Mucosa of rectum (tissue), 2 donors: ENCODE measurements at regions not wholly inside any gene's neighbourhood (a gene's known extent, or its start where the extent isn't known, plus 50 kb on each side); places are given as distances from the start of the nearest gene placed in this dataset.

Experiments
- H3K27ac ChIP-seq, 2 donors: one replicate each; pipeline ENCODE4 v1.7.0; 2013; ENCODE audit warnings: inconsistent platforms in 2 of 2, low read depth in 2 of 2, low read length in 2 of 2
- H3K27me3 ChIP-seq, 2 donors: one replicate each; pipeline ENCODE4 v1.7.0; 2013; ENCODE audit warnings: low read length in 2 of 2; ENCODE audit not compliant: control insufficient read depth in 2 of 2, insufficient read depth in 2 of 2
- H3K36me3 ChIP-seq, 2 donors: one replicate each; pipeline ENCODE4 v1.7.0; 2013; ENCODE audit warnings: low read length in 2 of 2; ENCODE audit not compliant: control insufficient read depth in 2 of 2, insufficient read depth in 2 of 2
- H3K4me1 ChIP-seq, 2 donors: one replicate each; pipeline ENCODE4 v1.7.0; 2013; ENCODE audit warnings: low read length in 2 of 2, mild to moderate bottlenecking in 1 of 2; ENCODE audit not compliant: control insufficient read depth in 2 of 2, insufficient read depth in 2 of 2
- H3K4me3 ChIP-seq, 2 donors: one replicate each; pipeline ENCODE4 v1.7.0; 2013; ENCODE audit warnings: low read length in 2 of 2
- H3K9ac ChIP-seq, 2 donors: one replicate each; pipeline ENCODE4 v1.7.0; 2013; ENCODE audit warnings: low read length in 2 of 2, low read depth in 1 of 2, mild to moderate bottlenecking in 1 of 2
- H3K9me3 ChIP-seq, 2 donors: one replicate each; pipeline ENCODE4 v1.7.0; 2013; ENCODE audit warnings: low read length in 2 of 2; ENCODE audit not compliant: control insufficient read depth in 2 of 2
- donor health status: healthy.
- donor health status: Normal muscosa, but diverticular disease.

- H3K4me1 ChIP-seq: no peaks in the 10 kb centered on the region
- H3K36me3 ChIP-seq: no peaks in the 10 kb centered on the region
- no peaks in the 10 kb centered on the region for H3K27me3 ChIP-seq
- H3K27ac ChIP-seq: no peak overlapping the region
- H3K9me3 ChIP-seq: no peaks in the 10 kb centered on the region
- no peak overlapping the region for H3K4me3 ChIP-seq
- no peak overlapping the region for H3K9ac ChIP-seq
These were observed 85.1 kb upstream of the ARHGAP5 start for GRCh38 chr14:31992011-31992447.

- H3K4me1 ChIP-seq: no peaks in the 10 kb centered on the region
- no peak overlapping the region for H3K27ac ChIP-seq
- no peaks in the 10 kb centered on the region for H3K27me3 ChIP-seq
- no peaks in the 10 kb centered on the region for H3K9me3 ChIP-seq
- H3K4me3 ChIP-seq: no peak overlapping the region
- no peaks in the 10 kb centered on the region for H3K36me3 ChIP-seq
- no peak overlapping the region for H3K9ac ChIP-seq
These were observed 83.6 kb upstream of the ARHGAP5 start for GRCh38 chr14:31993521-31993951.

GRCh38 chr14:31994391-31995033, 82.6 kb upstream of the ARHGAP5 start:
- H3K4me1 ChIP-seq: no peaks in the 10 kb centered on the region
- no peak overlapping the region for H3K27ac ChIP-seq
- no peaks in the 10 kb centered on the region for H3K9me3 ChIP-seq

GRCh38 chr14:32003585-32003984, 73.5 kb upstream of the ARHGAP5 start:
- Histone ChIP-seq H3K27me3 (no peaks in the 10 kb centered on the region), H3K27ac (no peak overlapping the region), H3K9me3 (no peaks in the 10 kb centered on the region), H3K9ac (no peak overlapping the region), H3K36me3 (no peaks in the 10 kb centered on the region), H3K4me1 (no peaks in the 10 kb centered on the region), H3K4me3 (no peak overlapping the region)

More at GRCh38 chr14:31994391-31995033, 82.6 kb upstream of the ARHGAP5 start:
- no peak overlapping the region for H3K4me3 ChIP-seq
- H3K27me3 ChIP-seq: no peaks in the 10 kb centered on the region
- H3K9ac ChIP-seq: no peak overlapping the region
- no peaks in the 10 kb centered on the region for H3K36me3 ChIP-seq

GRCh38 chr14:32004300-32004699, 72.8 kb upstream of the ARHGAP5 start:
- Histone ChIP-seq H3K4me1 (no peaks in the 10 kb centered on the region), H3K27ac (no peak overlapping the region), H3K36me3 (no peaks in the 10 kb centered on the region), H3K4me3 (no peak overlapping the region), H3K9me3 (no peaks in the 10 kb centered on the region), H3K27me3 (no peaks in the 10 kb centered on the region), H3K9ac (no peak overlapping the region)

- Histone ChIP-seq H3K9ac (no peak overlapping the region), H3K27me3 (no peaks in the 10 kb centered on the region), H3K36me3 (no peaks in the 10 kb centered on the region), H3K4me3 (no peak overlapping the region), H3K9me3 (no peaks in the 10 kb centered on the region), H3K4me1 (no peaks in the 10 kb centered on the region), H3K27ac (no peak overlapping the region)
These were observed 71.5 kb upstream of the ARHGAP5 start for GRCh38 chr14:32005628-32006027.

- Histone ChIP-seq H3K36me3 (no peaks in the 10 kb centered on the region), H3K27me3 (no peaks in the 10 kb centered on the region), H3K9me3 (no peaks in the 10 kb centered on the region), H3K9ac (no peak overlapping the region), H3K4me3 (no peak overlapping the region), H3K4me1 (no peaks in the 10 kb centered on the region), H3K27ac (no peak overlapping the region)
These were observed 70.6 kb upstream of the ARHGAP5 start for GRCh38 chr14:32006263-32007110.

- Histone ChIP-seq H3K4me3 (no peak overlapping the region), H3K27ac (no peak overlapping the region), H3K27me3 (no peaks in the 10 kb centered on the region), H3K9ac (no peak overlapping the region), H3K4me1 (no peaks in the 10 kb centered on the region), H3K36me3 (no peaks in the 10 kb centered on the region), H3K9me3 (no peaks in the 10 kb centered on the region)
These were observed 69.2 kb upstream of the ARHGAP5 start for GRCh38 chr14:32007755-32008362.

- H3K9me3 ChIP-seq: no peaks in the 10 kb centered on the region
- H3K36me3 ChIP-seq: no peaks in the 10 kb centered on the region
- no peak overlapping the region for H3K4me3 ChIP-seq
- no peak overlapping the region for H3K9ac ChIP-seq
- H3K27me3 ChIP-seq: no peaks in the 10 kb centered on the region
- no peak overlapping the region for H3K27ac ChIP-seq
- H3K4me1 ChIP-seq: no peaks in the 10 kb centered on the region
These were observed 68.4 kb upstream of the ARHGAP5 start for GRCh38 chr14:32008602-32009193.
